ENCODE measurements at regions not wholly inside any gene's neighbourhood (a gene's known extent, or its start where the extent isn't known, plus 50 kb on each side); places are given as distances from the start of the nearest gene placed in this dataset.

- TF ChIP-seq ZNF488 (tag by site-specific recombination; IDR thresholded peaks at IDR 0.05), result no peak
- TF ChIP-seq MYNN (tag by site-specific recombination; IDR thresholded peaks at IDR 0.05; ENCODE audit: borderline replicate concordance), result no peak
- TF ChIP-seq OSR2 (tag by site-specific recombination; IDR thresholded peaks at IDR 0.05), result no peak
Measured at GRCh38 chr5:173542964-173543363, 73.5 kb downstream of the BOD1 start (continued).

GRCh38 chr5:173542159-173542558 lies 74.3 kb downstream of the BOD1 start:
- Histone ChIP-seq H3K27ac (ENCODE audit: extremely low read depth, low read depth, low read length) (no peak overlapping the region), H3K9me3 (ENCODE audit: control insufficient read depth, insufficient read depth, low read depth, low read length) (no peaks in the 10 kb centered on the region), H3K4me1 (ENCODE audit: control insufficient read depth, insufficient read depth, low read length) (no peaks in the 10 kb centered on the region), H3K4me3 (ENCODE audit: low read depth, low read length) (no peak overlapping the region), H3K36me3 (ENCODE audit: control insufficient read depth in 2 of 2, insufficient read depth in 1 of 2, low read length in 2 of 2) (no peaks in the 10 kb centered on the region)
- TF ChIP-seq ZNF549 (tag by site-specific recombination; IDR thresholded peaks at IDR 0.05), result no peak
- TF ChIP-seq ZBTB7A (tag by site-specific recombination; IDR thresholded peaks at IDR 0.05; ENCODE audit: low read depth), result no peak
- TF ChIP-seq ZNF501 (tag by site-specific recombination; IDR thresholded peaks at IDR 0.05), result no peak
- TF ChIP-seq ZSCAN4 (tag by site-specific recombination; IDR thresholded peaks at IDR 0.05), result 0 out of 2 replicates have a peak, but pooled peaks have one; percentile 22
- TF ChIP-seq ZNF518A (tag by site-specific recombination; conservative IDR thresholded peaks at IDR 0.05; ENCODE audit: low read depth), result no peak
- TF ChIP-seq MZF1 (tag by site-specific recombination; IDR thresholded peaks at IDR 0.05; ENCODE audit: borderline replicate concordance), result no peak
- no peak for TF ChIP-seq ZBTB6 (tag by site-specific recombination; IDR thresholded peaks at IDR 0.05)
- ChIA-PET POLR2A (no interaction called here), CTCF (no interaction called here)

GRCh38 chr5:173538654-173539053 lies 77.8 kb downstream of the BOD1 start:
- no peaks in the 10 kb centered on the region for H3K4me1 ChIP-seq (ENCODE audit: control insufficient read depth, insufficient read depth, low read length)
- POLR2A ChIA-PET, result no interaction called here
- H3K36me3 ChIP-seq (ENCODE audit: control insufficient read depth in 2 of 2, insufficient read depth in 1 of 2, low read length in 2 of 2), result no peaks in the 10 kb centered on the region
- CTCF ChIA-PET, result no interaction called here
- H3K9me3 ChIP-seq (ENCODE audit: control insufficient read depth, insufficient read depth, low read depth, low read length), result no peaks in the 10 kb centered on the region
- no peak overlapping the region for H3K27ac ChIP-seq (ENCODE audit: extremely low read depth, low read depth, low read length)
- no peak overlapping the region for H3K4me3 ChIP-seq (ENCODE audit: low read depth, low read length)
- TF ChIP-seq ZNF670 (tag by site-specific recombination; IDR thresholded peaks at IDR 0.05; ENCODE audit: low read depth) (no peak), ZNF621 (tag by site-specific recombination; IDR thresholded peaks at IDR 0.05) (no peak), ATF2 (tag by site-specific recombination; IDR thresholded peaks at IDR 0.05; ENCODE audit: low read depth) (no peak), ZNF692 (tag by site-specific recombination; IDR thresholded peaks at IDR 0.05) (no peak), ZNF768 (tag by site-specific recombination; IDR thresholded peaks at IDR 0.05) (no peak), ZNF626 (tag by site-specific recombination; IDR thresholded peaks at IDR 0.05) (no peak), ZNF830 (tag by site-specific recombination; IDR thresholded peaks at IDR 0.05; ENCODE audit: low read depth) (no peak), ZSCAN23 (tag by site-specific recombination; IDR thresholded peaks at IDR 0.05) (no peak), ZNF513 (tag by site-specific recombination; IDR thresholded peaks at IDR 0.05) (no peak), ZNF521 (tag by site-specific recombination; IDR thresholded peaks at IDR 0.05) (no peak), ZNF664 (tag by site-specific recombination; IDR thresholded peaks at IDR 0.05) (no peak)
